Nephron progenitor cell (in vitro differentiated cells): ENCODE measurements at regions not wholly inside any gene's neighbourhood (a gene's known extent, or its start where the extent isn't known, plus 50 kb on each side); places are given as distances from the start of the nearest gene placed in this dataset.

ENCODE experiments used
- DNase-seq: peaks from one replicate; pipeline ENCODE4 v3.0.0; 2021
- H3K27ac Mint-ChIP-seq: 2 replicates; pipeline ENCODE4 v1.8.0; 2021; ENCODE audit warnings: mild to moderate bottlenecking, moderate library complexity, mixed read lengths
- H3K27me3 Mint-ChIP-seq: 2 replicates; pipeline ENCODE4 v1.8.0; 2021; ENCODE audit warnings: mild to moderate bottlenecking, low read depth, mixed read lengths; ENCODE audit not compliant: poor library complexity
- H3K36me3 Mint-ChIP-seq: 2 replicates; pipeline ENCODE4 v1.8.0; 2021; ENCODE audit warnings: low read depth, mixed read lengths
- H3K4me1 Mint-ChIP-seq: 2 replicates; pipeline ENCODE4 v1.8.0; 2021; ENCODE audit warnings: mixed read lengths
- H3K4me3 Mint-ChIP-seq: 2 replicates; pipeline ENCODE4 v1.8.0; 2021; ENCODE audit warnings: mild to moderate bottlenecking, moderate library complexity, mixed read lengths
- H3K9me3 Mint-ChIP-seq: 2 replicates; pipeline ENCODE4 v1.8.0; 2021; ENCODE audit warnings: mild to moderate bottlenecking, moderate library complexity, mixed read lengths
- TF ChIP-seq, protein P1 (sequence below): fragments of 200-600 bp; sonication (generic); IDR thresholded peaks from 2 replicates; pipeline ENCODE4 v1.5.0; 2021; ENCODE audit warnings: antibody characterized with exemption

- DNase-seq: no peak
- H3K36me3 Mint-ChIP-seq: no peaks in the 10 kb centered on the region
- no peaks in the 10 kb centered on the region for H3K27me3 Mint-ChIP-seq
- TF ChIP-seq, protein P1, sequence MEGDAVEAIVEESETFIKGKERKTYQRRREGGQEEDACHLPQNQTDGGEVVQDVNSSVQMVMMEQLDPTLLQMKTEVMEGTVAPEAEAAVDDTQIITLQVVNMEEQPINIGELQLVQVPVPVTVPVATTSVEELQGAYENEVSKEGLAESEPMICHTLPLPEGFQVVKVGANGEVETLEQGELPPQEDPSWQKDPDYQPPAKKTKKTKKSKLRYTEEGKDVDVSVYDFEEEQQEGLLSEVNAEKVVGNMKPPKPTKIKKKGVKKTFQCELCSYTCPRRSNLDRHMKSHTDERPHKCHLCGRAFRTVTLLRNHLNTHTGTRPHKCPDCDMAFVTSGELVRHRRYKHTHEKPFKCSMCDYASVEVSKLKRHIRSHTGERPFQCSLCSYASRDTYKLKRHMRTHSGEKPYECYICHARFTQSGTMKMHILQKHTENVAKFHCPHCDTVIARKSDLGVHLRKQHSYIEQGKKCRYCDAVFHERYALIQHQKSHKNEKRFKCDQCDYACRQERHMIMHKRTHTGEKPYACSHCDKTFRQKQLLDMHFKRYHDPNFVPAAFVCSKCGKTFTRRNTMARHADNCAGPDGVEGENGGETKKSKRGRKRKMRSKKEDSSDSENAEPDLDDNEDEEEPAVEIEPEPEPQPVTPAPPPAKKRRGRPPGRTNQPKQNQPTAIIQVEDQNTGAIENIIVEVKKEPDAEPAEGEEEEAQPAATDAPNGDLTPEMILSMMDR: no peak
- H3K9me3 Mint-ChIP-seq: no peaks in the 10 kb centered on the region
- H3K4me1 Mint-ChIP-seq: peaks cover 17% of the 10 kb centered on the region
- no peak overlapping the region for H3K4me3 Mint-ChIP-seq
- peak overlapping the region; percentile 96 for H3K27ac Mint-ChIP-seq
These were observed 68.3 kb upstream of the RND3 start for GRCh38 chr2:150555611-150556356.

DNA sequence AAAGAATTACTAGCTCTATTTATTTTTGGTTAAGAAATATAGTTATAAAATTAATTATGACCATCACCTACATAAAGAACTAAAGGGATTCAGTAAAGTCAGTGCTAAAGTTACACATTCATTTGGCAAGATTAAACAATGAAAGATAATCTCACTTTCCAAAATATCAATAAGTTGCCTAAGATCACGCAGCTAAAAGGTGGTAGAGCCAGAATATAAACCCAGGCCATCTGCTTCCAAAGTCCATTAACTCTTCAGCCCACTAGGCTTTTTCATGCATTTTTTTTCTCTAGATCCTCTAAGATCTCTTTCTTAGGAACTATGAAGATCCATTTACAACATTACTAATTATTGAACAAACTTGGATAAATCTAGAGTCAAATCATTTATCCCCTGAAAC lies 66.6 kb upstream of the RND3 start:
- no peaks in the 10 kb centered on the region for H3K27me3 Mint-ChIP-seq
- no peak for DNase-seq
- H3K4me1 Mint-ChIP-seq: peaks cover 17% of the 10 kb centered on the region
- H3K36me3 Mint-ChIP-seq: no peaks in the 10 kb centered on the region
- H3K9me3 Mint-ChIP-seq: no peaks in the 10 kb centered on the region
- no peak overlapping the region for H3K4me3 Mint-ChIP-seq
- TF ChIP-seq, protein P1: no peak
- H3K27ac Mint-ChIP-seq: no peak overlapping the region

GRCh38 chr2:150552041-150552820 lies 64.8 kb upstream of the RND3 start:
- H3K27me3 Mint-ChIP-seq: no peaks in the 10 kb centered on the region

DNA sequence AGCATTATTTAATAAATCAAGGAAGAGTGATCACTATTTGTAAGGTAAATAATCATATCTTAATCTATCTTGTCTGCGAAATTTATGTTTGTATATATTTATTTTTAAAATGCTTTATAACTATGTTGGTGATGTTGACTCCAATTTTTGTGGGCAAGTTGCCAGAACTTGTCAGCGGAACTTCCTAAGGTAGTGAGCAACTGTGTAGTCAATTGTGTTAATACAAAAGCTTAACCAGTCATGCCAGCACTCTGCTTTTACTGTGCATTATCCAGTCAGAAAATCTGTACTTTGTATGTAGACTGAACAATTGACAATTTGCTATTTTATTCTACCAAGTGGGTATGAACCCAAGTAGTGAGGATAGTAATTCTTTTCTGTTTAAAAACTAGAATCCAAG lies 61.9 kb upstream of the RND3 start:
- no peak for DNase-seq
- TF ChIP-seq, protein P1: no peak
- Mint-ChIP-seq H3K27me3 (no peaks in the 10 kb centered on the region), H3K9me3 (peaks cover 2% of the 10 kb centered on the region), H3K4me3 (no peak overlapping the region), H3K4me1 (no peaks in the 10 kb centered on the region), H3K36me3 (no peaks in the 10 kb centered on the region), H3K27ac (no peak overlapping the region)

More at GRCh38 chr2:150552041-150552820, 64.8 kb upstream of the RND3 start:
- H3K9me3 Mint-ChIP-seq: no peaks in the 10 kb centered on the region
- peaks cover 17% of the 10 kb centered on the region for H3K4me1 Mint-ChIP-seq
- DNase-seq: no peak
- H3K36me3 Mint-ChIP-seq: no peaks in the 10 kb centered on the region
- no peak overlapping the region for H3K27ac Mint-ChIP-seq
- H3K4me3 Mint-ChIP-seq: no peak overlapping the region
- TF ChIP-seq, protein P1: no peak

- Mint-ChIP-seq H3K27ac (no peak overlapping the region), H3K4me3 (no peak overlapping the region), H3K9me3 (peaks cover 2% of the 10 kb centered on the region), H3K36me3 (no peaks in the 10 kb centered on the region), H3K4me1 (no peaks in the 10 kb centered on the region), H3K27me3 (no peaks in the 10 kb centered on the region)
- no peak for DNase-seq
- TF ChIP-seq, protein P1: peak; percentile 43
These were observed 61.1 kb upstream of the RND3 start for GRCh38 chr2:150548527-150548926.
